Heart right ventricle (tissue), 16 donors: ENCODE measurements at regions not wholly inside any gene's neighbourhood (a gene's known extent, or its start where the extent isn't known, plus 50 kb on each side); places are given as distances from the start of the nearest gene placed in this dataset.

ENCODE experiments used
- ATAC-seq, 8 donors: fragments of 200-7000 bp; cut with Tn5 transposase; one replicate each; pipeline ENCODE4 v1.9.1; 2020; ENCODE audit warnings: mild to moderate bottlenecking in 8 of 8, moderate library complexity in 8 of 8, moderate number of reproducible peaks in 1 of 8
- DNase-seq, 2 donors: peaks; one replicate each; pipeline ENCODE4 v3.0.0-alpha.2; 2020
- H3K27ac ChIP-seq, 10 donors: fragments of 200-600 bp; sonication (generic) in 2 of 10; one replicate each; pipeline versions ENCODE4 v1.5.0 to v1.8.0; 2020 to 2022; ENCODE audit warnings: mild to moderate bottlenecking in 3 of 10
- H3K27me3 ChIP-seq, 7 donors: fragments of 200-600 bp; one replicate each; pipeline ENCODE4 v1.8.0; 2021 to 2022; ENCODE audit warnings: mild to moderate bottlenecking in 2 of 7
- H3K36me3 ChIP-seq, 9 donors: fragments of 200-600 bp; sonication (generic) in 1 of 9; one replicate each; pipeline versions ENCODE4 v1.5.0 to v1.8.0; 2020 to 2022; ENCODE audit warnings: mild to moderate bottlenecking in 2 of 9
- H3K4me1 ChIP-seq, 9 donors: fragments of 200-600 bp; sonication (generic) in 1 of 9; one replicate each; pipeline versions ENCODE4 v1.5.0 to v1.8.0; 2020 to 2022; ENCODE audit warnings: mild to moderate bottlenecking in 4 of 9
- H3K4me3 ChIP-seq, 10 donors: fragments of 200-600 bp; sonication (generic) in 2 of 10; one replicate each; pipeline versions ENCODE4 v1.5.0 to v1.8.0; 2020 to 2022; ENCODE audit warnings: mild to moderate bottlenecking in 7 of 10, moderate library complexity in 2 of 10
- H3K9me3 ChIP-seq, 11 donors: fragments of 200-600 bp in 10 of 11; sonication (generic) in 2 of 11; one replicate each; pipeline versions ENCODE4 v1.5.0 to v1.8.0; 2013 to 2022; ENCODE audit warnings: mild to moderate bottlenecking in 2 of 11, control low read depth in 1 of 11, moderate library complexity in 1 of 11
- WGBS, 2 donors: extraction: QIAGEN DNeasy Blood & Tissue Kit; methylation state at CpG; one replicate each; pipeline ENCODE4 v1.1.7; 2013; ENCODE audit warnings: inconsistent platforms in 1 of 2; 5-methylcytosine and 5-hydroxymethylcytosine counted together
- intact Hi-C, 10 donors: fragments of 100-400 bp; cut with DNase I; formaldehyde crosslinking; loops; one replicate each; pipeline versions ENCODE4 v1.11.1 to v1.14.2; 2022
- TF ChIP-seq, protein P1 (sequence below), 9 donors: fragments of 200-600 bp; sonication (generic) in 2 of 9; IDR thresholded peaks; one replicate each; pipeline versions ENCODE4 v1.5.0 to v1.8.0; 2021 to 2022; ENCODE audit warnings: antibody characterized with exemption in 9 of 9, mild to moderate bottlenecking in 5 of 9, moderate library complexity in 1 of 9
- donor health status: Arrhythmogenic right ventricular cardiomyopathy.
- donor health status: ischemic (EF 13 %, LVEDD 7.1; RV severe dilation, severe dysfunction).
- donor health status: healthy with polysubstance abuse.
- donor health status: DM: no; HTN: yes; CAD: no.
- donor health status: DM: no; HTN: no; CAD: no.
- donor health status: ischemic (EF 25% LVEDD 6.9; RV normal size, moderate dysfunction).
- donor health status: ischemic (EF 25% LVEDD 5.7; RV mildly dilated, moderate dysfunction).
- donor health status: healthy.
- donor health status: DM: yes; HTN: yes; CAD: no.
- donor health status: Ischemic cardiomyopathy.
- donor health status: ischemic (EF 35%, LVEDD 5.7; RV mildly dilated, moderate dysfunction).
- donor health status: nonischemic (EF 11% LVEDD 7.7; RV severe dilation, severe dysfunction).
- donor health status: DM: yes; HTN: yes; CAD: no.
- donor health status: PGD.
- donor health status: ischemic (EF 29% LVEDD 5.4; RV normal size, mild dysfunction).
- donor health status: nonischemic (EF 23%, LVEDD 6.1; RV moderate dilation, normal function).

DNA sequence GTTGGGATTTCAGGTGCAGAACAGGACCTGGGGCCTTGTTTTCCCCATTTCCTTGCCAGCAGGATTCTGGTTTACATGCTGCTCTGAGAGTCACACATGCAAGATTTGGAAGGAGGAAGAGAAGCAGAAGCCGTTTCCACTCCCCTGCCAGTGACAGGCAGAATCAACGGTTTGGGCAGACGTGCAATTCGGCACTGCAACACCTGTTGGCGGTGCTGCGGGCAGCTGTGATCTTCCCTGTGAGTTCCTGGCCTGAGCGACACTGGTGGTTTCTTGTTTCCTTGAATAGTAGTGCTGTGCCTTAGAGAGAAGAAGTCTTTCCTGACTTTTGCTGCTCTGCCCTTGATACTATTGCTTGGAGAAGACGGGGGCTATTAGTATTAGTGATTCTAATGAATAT is 1126.2 kb downstream of the TYW1 start:
- intact Hi-C loops: no loop called here
- no peak overlapping the region for H3K27ac ChIP-seq
- no peak for ATAC-seq
- 82 to 84% methylated on average over 8 of the region's 8 CpGs for WGBS, 2 donors
- H3K9me3 ChIP-seq: peaks cover 0 to 28% (median 19%) of the 10 kb centered on the region in 11 donors
- no peaks in the 10 kb centered on the region for H3K4me1 ChIP-seq
- TF ChIP-seq, protein P1, sequence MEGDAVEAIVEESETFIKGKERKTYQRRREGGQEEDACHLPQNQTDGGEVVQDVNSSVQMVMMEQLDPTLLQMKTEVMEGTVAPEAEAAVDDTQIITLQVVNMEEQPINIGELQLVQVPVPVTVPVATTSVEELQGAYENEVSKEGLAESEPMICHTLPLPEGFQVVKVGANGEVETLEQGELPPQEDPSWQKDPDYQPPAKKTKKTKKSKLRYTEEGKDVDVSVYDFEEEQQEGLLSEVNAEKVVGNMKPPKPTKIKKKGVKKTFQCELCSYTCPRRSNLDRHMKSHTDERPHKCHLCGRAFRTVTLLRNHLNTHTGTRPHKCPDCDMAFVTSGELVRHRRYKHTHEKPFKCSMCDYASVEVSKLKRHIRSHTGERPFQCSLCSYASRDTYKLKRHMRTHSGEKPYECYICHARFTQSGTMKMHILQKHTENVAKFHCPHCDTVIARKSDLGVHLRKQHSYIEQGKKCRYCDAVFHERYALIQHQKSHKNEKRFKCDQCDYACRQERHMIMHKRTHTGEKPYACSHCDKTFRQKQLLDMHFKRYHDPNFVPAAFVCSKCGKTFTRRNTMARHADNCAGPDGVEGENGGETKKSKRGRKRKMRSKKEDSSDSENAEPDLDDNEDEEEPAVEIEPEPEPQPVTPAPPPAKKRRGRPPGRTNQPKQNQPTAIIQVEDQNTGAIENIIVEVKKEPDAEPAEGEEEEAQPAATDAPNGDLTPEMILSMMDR (IDR thresholded peaks at IDR 0.05): no peak
- no peak for DNase-seq
- no peak overlapping the region for H3K4me3 ChIP-seq
- H3K27me3 ChIP-seq: peaks cover 0 to 27% (median 9%) of the 10 kb centered on the region in 7 donors
- no peaks in the 10 kb centered on the region for H3K36me3 ChIP-seq

DNA sequence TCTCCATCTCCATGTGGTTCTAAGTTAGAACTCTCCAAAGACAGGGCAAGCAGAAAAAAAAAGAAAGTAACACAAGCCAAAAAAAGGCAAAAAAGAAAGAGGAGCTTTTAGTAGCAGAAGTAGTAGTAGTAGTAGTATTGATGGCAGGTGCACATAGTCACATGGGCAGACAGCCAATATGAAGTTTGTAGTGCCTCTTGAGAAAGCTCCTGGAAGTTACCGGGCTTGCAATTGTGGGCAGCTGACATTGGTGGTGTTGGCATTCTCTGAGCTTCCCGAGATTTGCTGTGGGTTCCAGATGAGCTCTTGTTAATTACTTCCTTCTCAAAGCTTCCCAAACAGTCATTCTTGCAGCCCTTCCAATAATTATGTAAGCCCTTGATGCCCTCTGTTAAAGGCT is 1128.5 kb downstream of the TYW1 start:
- 53 to 65% methylated on average over 2 of the region's 2 CpGs for WGBS, 2 donors
- no peak overlapping the region for H3K4me3 ChIP-seq
- H3K27me3 ChIP-seq: peaks cover 0 to 32% (median 14%) of the 10 kb centered on the region in 7 donors
- TF ChIP-seq, protein P1 (IDR thresholded peaks at IDR 0.05): no peak
- DNase-seq (no peak), ATAC-seq (no peak)
- H3K9me3 ChIP-seq: peaks cover 0 to 8% (median 3%) of the 10 kb centered on the region in 11 donors
- no peaks in the 10 kb centered on the region for H3K36me3 ChIP-seq
- H3K4me1 ChIP-seq: no peaks in the 10 kb centered on the region
- no peak overlapping the region for H3K27ac ChIP-seq
- intact Hi-C loops: no loop called here

DNA sequence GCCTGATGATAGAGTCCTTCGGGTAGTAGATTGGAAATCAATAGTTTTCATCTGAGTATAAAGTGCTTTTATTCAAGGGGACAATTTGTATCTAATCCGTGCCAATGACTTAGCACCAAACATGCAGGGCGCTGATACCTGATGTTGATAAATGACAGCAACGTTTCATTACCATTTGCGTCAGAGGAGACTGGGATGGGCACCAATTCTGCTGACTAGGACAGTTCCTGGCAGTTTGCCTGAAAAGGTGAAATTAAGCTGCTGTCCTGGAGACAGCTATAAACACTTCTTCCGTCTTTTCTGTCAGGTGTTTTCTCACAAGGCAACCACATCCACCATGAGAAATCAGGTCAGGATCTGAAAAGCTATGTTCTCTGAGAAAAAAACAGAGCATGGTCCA is 1136.4 kb downstream of the TYW1 start:
- intact Hi-C loops: no loop called here
- H3K36me3 ChIP-seq: no peaks in the 10 kb centered on the region
- H3K27me3 ChIP-seq: peaks cover 0 to 44% (median 17%) of the 10 kb centered on the region in 7 donors
- H3K4me3 ChIP-seq: no peak overlapping the region
- 85% methylated on average over 6 of the region's 6 CpGs for WGBS, 2 donors
- H3K27ac ChIP-seq: no peak overlapping the region
- peaks cover 0 to 4% (median 0%) of the 10 kb centered on the region in 11 donors for H3K9me3 ChIP-seq
- no peak for DNase-seq
- no peaks in the 10 kb centered on the region for H3K4me1 ChIP-seq
- no peak for ATAC-seq
- TF ChIP-seq, protein P1 (IDR thresholded peaks at IDR 0.05): no peak

DNA sequence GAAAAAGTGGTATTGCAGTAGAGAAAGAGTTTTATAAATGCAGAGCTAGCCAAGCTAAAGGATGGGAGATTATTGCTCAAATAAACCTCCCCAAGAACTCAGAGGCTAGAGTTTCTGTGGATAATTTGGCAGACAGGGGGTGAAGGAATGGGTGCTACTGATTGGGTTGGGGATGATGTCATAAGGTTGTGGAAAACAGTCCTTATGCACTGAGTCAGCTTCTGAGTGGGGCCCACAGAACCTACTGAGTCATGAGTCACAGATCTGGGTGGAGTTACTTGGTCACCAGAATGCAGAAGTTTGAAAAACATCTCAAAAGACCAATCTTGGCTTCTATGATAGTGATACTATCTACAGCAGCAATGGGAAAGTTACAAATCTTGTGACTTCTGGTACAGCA is 1146.7 kb downstream of the TYW1 start:
- H3K27ac ChIP-seq: no peak overlapping the region

More for the DNA sequence above, 1146.7 kb downstream of the TYW1 start:
- TF ChIP-seq, protein P1 (IDR thresholded peaks at IDR 0.05): no peak
- H3K27me3 ChIP-seq: peaks cover 0 to 67% (median 30%) of the 10 kb centered on the region in 7 donors
- DNase-seq (no peak), ATAC-seq (no peak)
- H3K4me3 ChIP-seq: no peak overlapping the region
- intact Hi-C loops: no loop called here
- no peaks in the 10 kb centered on the region for H3K36me3 ChIP-seq
- no peaks in the 10 kb centered on the region for H3K4me1 ChIP-seq
- H3K9me3 ChIP-seq: peaks cover 0 to 37% (median 17%) of the 10 kb centered on the region in 11 donors
